Brain microvascular endothelial cell (primary cell): ENCODE measurements at regions not wholly inside any gene's neighbourhood (a gene's known extent, or its start where the extent isn't known, plus 50 kb on each side); places are given as distances from the start of the nearest gene placed in this dataset.

Experiments
- DNase-seq: peaks from one replicate; pipeline ENCODE4 v3.0.0-alpha.2; 2020
- H3K27ac ChIP-seq: fragments of 250-450 bp; sonication (Bioruptor Pico); 2 replicates; pipeline ENCODE4 v1.5.1; 2020; ENCODE audit warnings: mild to moderate bottlenecking, moderate library complexity
- H3K27me3 ChIP-seq: fragments of 250-450 bp; sonication (Bioruptor Pico); replicated peaks from 2 replicates; pipeline ENCODE4 v1.5.1; 2020; ENCODE audit warnings: mild to moderate bottlenecking
- H3K36me3 ChIP-seq: fragments of 250-450 bp; sonication (Bioruptor Pico); replicated peaks from 2 replicates; pipeline ENCODE4 v1.5.1; 2020; ENCODE audit warnings: mild to moderate bottlenecking
- H3K4me3 ChIP-seq: 2 replicates; pipeline ENCODE4 v1.5.1; 2011; ENCODE audit warnings: low read depth, mild to moderate bottlenecking, control low read depth, low read length, moderate library complexity
- CTCF ChIP-seq: IDR thresholded peaks from 2 replicates; pipeline ENCODE4 v1.5.1; 2011; ENCODE audit warnings: low read depth, mild to moderate bottlenecking, moderate library complexity, low read length, control low read depth, inconsistent platforms; ENCODE audit errors: missing control alignments
- in situ Hi-C: cut with HindIII; loops from 2 replicates; pipeline ENCODE4 v1.10.0; 2017; ENCODE audit warnings: low sequenced_read_pairs, low pct_ligation_motif_present

GRCh38 chr2:37544591-37545031 is 126.8 kb downstream of the CDC42EP3 start:
- Histone ChIP-seq H3K27me3 (no peaks in the 10 kb centered on the region), H3K27ac (no peak overlapping the region), H3K4me3 (no peak overlapping the region), H3K36me3 (no peaks in the 10 kb centered on the region)
- no peak for DNase-seq
- in situ Hi-C loops: no loop called here
- TF ChIP-seq CTCF: no peak

GRCh38 chr2:37549598-37549997 is 121.8 kb downstream of the CDC42EP3 start:
- no peak overlapping the region for H3K27ac ChIP-seq
- no peaks in the 10 kb centered on the region for H3K36me3 ChIP-seq
- H3K4me3 ChIP-seq: no peak overlapping the region
- in situ Hi-C loops: no loop called here
- DNase-seq: no peak
- no peak for TF ChIP-seq CTCF
- no peaks in the 10 kb centered on the region for H3K27me3 ChIP-seq

- in situ Hi-C loops: no loop called here
- no peak for TF ChIP-seq CTCF
- Histone ChIP-seq H3K4me3 (no peak overlapping the region), H3K27me3 (no peaks in the 10 kb centered on the region), H3K36me3 (no peaks in the 10 kb centered on the region), H3K27ac (no peak overlapping the region)
- no peak for DNase-seq
These were observed 121.3 kb downstream of the CDC42EP3 start for GRCh38 chr2:37550190-37550589.

GRCh38 chr2:37551783-37552182 is 119.7 kb downstream of the CDC42EP3 start:
- no peak for TF ChIP-seq CTCF
- no peak overlapping the region for H3K27ac ChIP-seq
- no peak for DNase-seq
- no peak overlapping the region for H3K4me3 ChIP-seq
- H3K27me3 ChIP-seq: no peaks in the 10 kb centered on the region
- in situ Hi-C loops: no loop called here
- no peaks in the 10 kb centered on the region for H3K36me3 ChIP-seq

- DNase-seq: no peak
- Histone ChIP-seq H3K4me3 (no peak overlapping the region), H3K36me3 (no peaks in the 10 kb centered on the region), H3K27ac (no peak overlapping the region), H3K27me3 (no peaks in the 10 kb centered on the region)
- no peak for TF ChIP-seq CTCF
- in situ Hi-C loops: no loop called here
These were observed 119.1 kb downstream of the CDC42EP3 start for GRCh38 chr2:37552339-37552738.

- no peak for DNase-seq
- in situ Hi-C loops: no loop called here
- TF ChIP-seq CTCF: no peak
- no peak overlapping the region for H3K27ac ChIP-seq
- H3K36me3 ChIP-seq: no peaks in the 10 kb centered on the region
- no peak overlapping the region for H3K4me3 ChIP-seq
- H3K27me3 ChIP-seq: no peaks in the 10 kb centered on the region
These were observed 117.9 kb downstream of the CDC42EP3 start for GRCh38 chr2:37553411-37554154.
